NB4 (cell line): ENCODE measurements at regions not wholly inside any gene's neighbourhood (a gene's known extent, or its start where the extent isn't known, plus 50 kb on each side); places are given as distances from the start of the nearest gene placed in this dataset.

Experiments
- MYC ChIP-seq: IDR thresholded peaks from 2 replicates; pipeline ENCODE4 v1.6.1; 2011; ENCODE audit warnings: low read depth, low read length
- POLR2A ChIP-seq: IDR thresholded peaks from 2 replicates; pipeline ENCODE4 v1.6.1; 2011; ENCODE audit warnings: mild to moderate bottlenecking; ENCODE audit not compliant: insufficient read length; ENCODE audit errors: extremely low read depth
- TF ChIP-seq, protein P1 (sequence below): IDR thresholded peaks from one replicate; pipeline ENCODE4 v1.5.1; 2012; ENCODE audit warnings: low read depth, low read length
- TF ChIP-seq, protein P2 (sequence below): IDR thresholded peaks from 2 replicates; pipeline ENCODE4 v1.6.1; 2011; ENCODE audit warnings: low read depth, low read length

DNA sequence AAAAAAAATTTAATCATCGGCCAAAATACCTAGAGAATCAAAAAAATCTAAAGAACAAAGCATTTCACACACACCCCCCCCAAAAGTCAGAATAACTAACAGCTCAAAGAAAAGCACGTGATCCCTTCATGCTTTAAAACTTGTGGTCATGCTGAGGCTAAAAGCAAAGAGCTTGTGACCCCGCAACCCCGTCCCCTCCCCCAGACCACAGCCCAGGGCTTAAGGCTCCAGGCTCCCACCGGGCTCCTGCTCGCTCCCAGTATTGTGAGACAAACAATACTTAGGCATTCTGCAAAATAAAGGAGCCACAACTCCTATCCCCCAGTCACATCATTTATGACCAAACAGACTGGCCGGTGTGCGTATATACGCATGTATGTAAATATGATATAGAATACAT, 62.1 kb upstream of the CCDC160 start:
- no peak for TF ChIP-seq POLR2A
- TF ChIP-seq, protein P1, sequence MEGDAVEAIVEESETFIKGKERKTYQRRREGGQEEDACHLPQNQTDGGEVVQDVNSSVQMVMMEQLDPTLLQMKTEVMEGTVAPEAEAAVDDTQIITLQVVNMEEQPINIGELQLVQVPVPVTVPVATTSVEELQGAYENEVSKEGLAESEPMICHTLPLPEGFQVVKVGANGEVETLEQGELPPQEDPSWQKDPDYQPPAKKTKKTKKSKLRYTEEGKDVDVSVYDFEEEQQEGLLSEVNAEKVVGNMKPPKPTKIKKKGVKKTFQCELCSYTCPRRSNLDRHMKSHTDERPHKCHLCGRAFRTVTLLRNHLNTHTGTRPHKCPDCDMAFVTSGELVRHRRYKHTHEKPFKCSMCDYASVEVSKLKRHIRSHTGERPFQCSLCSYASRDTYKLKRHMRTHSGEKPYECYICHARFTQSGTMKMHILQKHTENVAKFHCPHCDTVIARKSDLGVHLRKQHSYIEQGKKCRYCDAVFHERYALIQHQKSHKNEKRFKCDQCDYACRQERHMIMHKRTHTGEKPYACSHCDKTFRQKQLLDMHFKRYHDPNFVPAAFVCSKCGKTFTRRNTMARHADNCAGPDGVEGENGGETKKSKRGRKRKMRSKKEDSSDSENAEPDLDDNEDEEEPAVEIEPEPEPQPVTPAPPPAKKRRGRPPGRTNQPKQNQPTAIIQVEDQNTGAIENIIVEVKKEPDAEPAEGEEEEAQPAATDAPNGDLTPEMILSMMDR = no peak
- TF ChIP-seq, protein P2, sequence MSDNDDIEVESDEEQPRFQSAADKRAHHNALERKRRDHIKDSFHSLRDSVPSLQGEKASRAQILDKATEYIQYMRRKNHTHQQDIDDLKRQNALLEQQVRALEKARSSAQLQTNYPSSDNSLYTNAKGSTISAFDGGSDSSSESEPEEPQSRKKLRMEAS = no peak
- no peak for TF ChIP-seq MYC
